ENCODE measurements at regions not wholly inside any gene's neighbourhood (a gene's known extent, or its start where the extent isn't known, plus 50 kb on each side); places are given as distances from the start of the nearest gene placed in this dataset.

- DNase-seq: no peak
These were observed 85.4 kb upstream of the THBS2 start for GRCh38 chr6:169339025-169339424.

DNA sequence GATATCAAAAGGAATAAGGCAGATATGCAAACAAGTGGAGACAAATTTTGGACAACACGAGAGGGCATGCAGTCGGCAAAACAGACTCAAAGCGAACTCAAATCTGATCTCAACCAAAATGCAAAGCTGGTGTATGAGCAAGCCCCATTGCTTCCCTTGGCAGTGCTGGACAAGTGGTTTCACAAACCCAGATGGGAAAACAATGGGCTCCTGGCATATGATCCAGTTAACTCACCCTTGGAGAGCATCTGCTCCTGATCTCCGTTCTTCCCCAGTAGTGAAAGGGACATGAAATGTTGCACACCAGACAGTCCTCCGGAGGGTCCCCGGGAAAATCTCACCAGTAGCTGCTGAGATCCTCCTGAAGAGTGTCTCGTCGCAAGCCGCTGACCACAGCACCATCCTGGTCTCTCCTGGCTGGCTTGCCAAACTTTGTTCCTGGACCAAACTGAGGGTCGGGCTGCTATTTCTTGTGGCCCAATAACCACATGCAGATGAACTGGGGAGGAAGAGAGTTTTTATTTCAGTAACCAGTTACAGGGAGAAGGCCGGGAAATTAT lies 84.3 kb upstream of the THBS2 start:
- no peak for DNase-seq

DNA sequence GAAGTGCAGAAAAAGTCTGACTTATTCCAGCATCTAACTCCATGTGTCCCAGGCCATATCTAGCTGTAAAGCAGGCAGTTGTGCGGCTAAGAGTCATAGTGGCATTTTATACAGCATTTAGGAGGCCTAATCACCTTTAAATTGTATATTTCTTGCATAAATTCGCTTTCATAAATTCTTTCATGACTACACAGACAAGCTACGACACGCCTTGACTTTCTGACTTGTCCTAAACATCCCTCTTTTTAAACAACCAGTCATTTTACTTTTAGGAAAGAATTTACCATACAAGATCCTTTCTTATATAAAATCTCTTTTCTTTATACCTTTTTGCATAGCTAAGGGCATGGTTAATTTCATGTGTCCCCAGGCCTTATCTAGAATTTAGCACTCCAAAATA lies 81.7 kb upstream of the THBS2 start:
- no peak for DNase-seq

GRCh38 chr6:169332250-169332649 lies 78.6 kb upstream of the THBS2 start:
- no peak for DNase-seq

GRCh38 chr6:169328112-169328801 lies 74.6 kb upstream of the THBS2 start:
- no peak for DNase-seq

DNA sequence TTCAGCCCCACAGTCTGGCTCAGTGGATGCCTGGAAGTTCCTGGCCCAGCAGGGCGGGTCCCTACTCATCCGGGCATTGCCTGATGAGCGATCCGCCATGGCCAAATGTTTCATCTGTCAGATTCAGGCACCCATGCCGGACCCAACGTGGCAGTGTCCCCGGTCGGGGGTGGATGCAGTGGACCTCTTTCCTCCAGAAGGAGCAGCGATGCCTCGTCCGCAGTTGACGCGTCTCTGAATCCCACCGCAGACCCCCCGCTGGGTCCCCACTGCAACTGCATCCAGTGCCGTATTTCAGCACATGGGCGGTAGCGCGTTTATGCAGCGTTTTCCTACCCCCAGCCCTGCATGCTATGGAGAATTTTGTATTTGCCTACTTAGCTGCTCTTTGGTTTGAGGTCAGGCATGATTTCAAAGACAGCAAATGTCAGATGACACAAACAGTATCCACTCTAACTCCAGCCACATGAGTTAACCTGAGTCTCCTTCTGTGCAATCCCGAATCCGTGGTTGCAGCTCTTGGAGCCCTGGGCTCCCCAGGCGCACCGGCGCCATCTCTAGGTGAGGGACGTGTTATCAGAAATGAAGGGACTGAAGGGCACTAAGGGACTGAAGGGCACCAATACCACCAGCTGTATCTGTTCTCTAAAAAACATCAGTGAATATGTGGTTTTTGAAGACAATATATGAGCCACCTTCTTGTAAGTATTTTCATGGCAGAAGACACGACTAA lies 72.6 kb upstream of the THBS2 start:
- peak; percentile 29 to 53 for DNase-seq

GRCh38 chr6:169324656-169325459 lies 71.2 kb upstream of the THBS2 start:
- DNase-seq: no peak

DNA sequence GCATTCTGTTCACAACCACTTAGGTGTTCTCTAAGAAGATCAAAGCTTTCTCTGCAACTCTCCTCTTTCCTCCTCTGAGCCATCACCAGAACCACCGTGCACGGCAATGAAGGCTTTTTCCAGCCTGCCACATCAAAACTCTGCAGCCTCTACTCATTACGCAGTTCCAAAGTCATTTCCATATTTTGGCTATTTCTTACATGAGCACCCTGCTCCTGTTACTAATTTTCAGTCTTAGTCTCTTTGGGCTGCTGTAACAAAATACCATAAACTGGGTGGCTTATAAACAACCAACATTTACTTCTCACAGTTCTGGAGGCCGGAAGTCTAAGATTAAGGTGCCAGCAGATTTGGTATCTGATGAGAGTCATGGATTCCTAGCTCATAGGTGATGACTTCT lies 70.4 kb upstream of the THBS2 start:
- DNase-seq: no peak

DNA sequence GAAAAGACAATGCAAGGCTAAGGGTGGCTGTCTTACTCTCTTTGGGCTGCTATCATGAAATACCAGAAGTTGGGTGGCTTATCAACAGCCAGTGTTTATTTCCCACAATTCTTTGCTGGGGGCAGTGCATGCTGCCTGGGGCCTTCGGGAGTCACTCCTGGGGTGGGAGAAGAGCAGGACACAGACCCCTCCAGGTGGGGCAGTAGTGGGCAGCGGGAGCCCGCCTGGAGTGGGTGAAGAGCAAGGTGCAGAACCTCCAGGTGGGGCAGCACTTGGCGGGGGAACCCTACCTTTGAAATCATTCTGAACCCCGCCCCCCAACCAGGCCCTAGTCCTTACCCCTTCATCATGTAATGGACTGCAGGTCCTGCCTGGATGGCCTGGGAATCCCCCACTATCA lies 69.6 kb upstream of the THBS2 start:
- no peak for DNase-seq

- DNase-seq: no peak
These were observed 67.9 kb upstream of the THBS2 start for GRCh38 chr6:169321546-169321945.

DNA sequence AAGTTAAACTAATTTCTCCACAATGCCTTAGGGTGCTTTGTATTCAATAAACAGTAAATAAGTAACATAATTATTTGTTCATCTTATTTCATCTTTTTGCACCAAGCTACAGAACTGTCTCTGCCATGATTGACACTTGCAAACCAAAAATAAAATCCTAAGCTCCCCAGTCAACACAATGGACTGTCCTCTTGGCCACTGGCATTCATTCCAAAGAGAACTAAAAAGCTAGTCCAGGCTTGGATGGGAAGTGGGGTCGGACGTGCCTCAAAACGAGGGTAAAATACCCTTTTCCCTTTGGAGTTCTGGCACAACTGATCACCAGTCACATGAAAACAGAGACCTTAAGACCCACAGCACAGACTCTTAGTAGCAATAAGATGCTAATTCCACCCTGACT lies 66.4 kb upstream of the THBS2 start:
- DNase-seq: no peak

- no peak for DNase-seq
These were observed 64.0 kb upstream of the THBS2 start for GRCh38 chr6:169317441-169318202.

DNA sequence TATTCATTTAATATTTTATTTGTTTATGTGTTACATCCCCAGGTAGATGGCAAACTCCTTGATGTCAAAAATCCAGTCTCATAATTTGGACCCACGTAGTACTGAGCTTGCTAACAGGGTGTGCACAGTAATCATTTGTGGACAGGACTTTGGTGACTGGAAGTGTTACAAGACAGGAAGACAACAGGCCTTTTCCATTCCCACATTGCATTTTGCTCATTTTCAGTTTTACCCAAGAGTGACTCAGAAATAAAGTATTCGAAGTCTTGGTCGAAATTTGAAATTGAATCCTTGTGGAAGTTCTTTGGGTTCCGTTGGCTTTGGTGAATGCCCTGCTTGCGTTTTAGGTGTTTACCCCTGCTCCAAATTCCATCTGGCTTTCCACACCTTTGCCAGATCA lies 63.0 kb upstream of the THBS2 start:
- no peak for DNase-seq

DNA sequence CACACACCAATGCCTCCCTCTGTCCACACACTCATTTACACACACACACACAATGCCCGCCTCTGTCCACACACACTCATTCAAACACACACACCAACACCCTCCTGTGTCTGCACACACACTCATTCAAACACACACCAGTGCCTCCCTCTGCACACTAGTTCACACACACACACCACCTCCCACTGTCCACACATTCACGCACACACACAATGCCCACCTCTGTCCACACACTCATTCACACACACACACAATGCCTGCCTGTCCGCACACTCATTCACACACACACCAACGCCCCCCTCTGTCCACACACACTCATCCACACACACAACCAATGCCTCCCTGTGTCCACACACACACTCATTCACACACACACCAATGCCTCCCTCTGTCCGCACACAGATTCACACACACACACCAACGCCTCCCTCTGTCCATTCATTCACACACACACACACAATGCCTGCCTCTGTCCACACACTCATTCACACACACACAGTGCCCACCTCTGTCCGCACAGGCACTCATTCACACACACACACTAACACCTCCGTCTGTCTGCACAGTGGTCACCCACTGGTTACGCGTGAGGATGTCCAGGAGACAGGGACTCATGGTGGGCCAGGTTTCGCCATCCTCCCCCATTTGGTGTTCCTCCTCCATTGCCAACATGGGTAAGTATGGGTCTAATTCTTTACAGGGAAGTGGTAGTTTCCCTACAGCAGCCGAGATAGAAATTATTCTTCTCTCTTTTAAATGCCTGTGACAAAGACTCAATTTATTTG lies 62.4 kb upstream of the THBS2 start:
- DNase-seq: no peak

DNA sequence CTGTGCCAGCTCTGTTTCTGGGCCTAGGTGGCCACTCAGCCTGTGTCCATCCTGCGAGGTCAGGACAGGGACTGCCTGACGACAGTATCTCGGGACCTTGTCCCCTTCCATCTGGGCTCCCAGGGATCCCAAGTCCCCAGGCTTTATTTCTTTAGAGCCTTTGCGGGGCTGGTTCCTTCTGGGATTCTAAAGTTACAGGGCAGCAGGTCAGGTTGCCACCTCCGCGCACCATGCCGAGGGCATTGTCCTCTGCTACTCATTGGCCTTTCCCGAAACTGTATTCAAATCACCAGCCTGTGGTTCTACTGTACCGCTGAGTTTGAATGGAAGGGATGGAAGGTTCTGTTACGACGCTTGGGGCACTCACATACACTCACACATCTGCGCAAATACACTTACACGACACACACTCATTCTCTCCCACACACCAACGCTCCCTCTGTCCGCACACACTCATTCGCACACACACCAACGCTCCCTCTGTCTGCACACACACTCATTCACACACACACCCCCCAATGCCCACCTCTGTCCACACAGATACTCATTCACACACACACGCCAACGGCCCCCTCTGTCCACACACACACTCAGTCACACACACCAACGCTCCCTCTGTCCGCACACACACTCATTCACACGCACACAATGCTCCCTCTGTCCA lies 59.8 kb upstream of the THBS2 start:
- DNase-seq: no peak

DNA sequence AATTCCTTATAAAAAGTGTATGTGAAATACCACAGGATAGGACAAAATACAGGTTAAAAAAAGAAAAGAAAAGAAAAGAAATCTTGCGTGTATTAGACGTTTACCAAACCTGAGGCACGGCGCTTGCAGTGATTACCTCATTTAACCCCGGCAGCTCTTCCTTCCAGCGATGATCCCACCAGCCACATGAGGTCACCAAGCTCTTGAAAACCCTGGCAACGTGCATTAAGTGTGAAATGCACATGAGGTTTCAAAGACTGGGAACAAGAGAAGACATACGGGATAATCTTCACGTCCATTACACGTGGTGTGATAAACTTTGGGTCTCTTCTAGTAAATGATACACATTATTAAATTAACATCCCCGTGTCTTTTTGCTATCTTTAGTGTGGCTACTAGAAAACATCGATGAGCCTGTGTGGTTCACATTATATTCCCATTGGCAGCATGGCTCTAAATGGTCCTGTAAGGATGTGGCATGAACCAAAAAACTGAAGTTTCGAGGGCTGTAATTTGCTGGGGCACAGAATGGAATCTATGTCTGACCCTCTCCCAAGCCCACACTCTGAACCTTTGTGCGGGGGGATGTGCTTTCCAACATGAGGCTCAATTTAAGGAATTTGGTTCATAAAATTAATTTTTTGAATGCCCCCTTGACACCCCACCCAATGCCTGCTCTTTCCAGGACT lies 59.2 kb upstream of the THBS2 start:
- DNase-seq: no peak

DNA sequence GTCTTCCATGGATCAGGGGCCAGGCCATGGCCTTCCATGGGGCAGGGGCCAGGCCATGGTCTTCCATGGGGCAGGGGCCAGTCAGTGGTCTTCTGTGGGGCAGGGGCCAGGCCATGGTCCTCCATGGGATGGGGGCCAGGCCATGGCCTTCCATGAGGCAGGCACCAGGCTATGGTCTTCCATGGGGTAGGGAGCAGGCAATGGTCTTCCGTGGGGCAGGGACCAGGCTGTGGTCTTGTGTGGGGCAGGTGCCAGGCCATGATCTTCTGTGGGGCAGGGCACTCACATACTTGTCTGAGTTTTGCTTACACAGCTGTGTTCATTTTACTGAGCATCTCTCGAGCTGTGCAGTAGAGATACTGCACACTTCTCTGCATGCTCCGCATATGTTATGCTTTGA lies 57.3 kb upstream of the THBS2 start:
- no peak for DNase-seq

Data from inflammatory macrophage treated with lipopolysaccharide for 1 hour (primary cell).